ENCODE measurements at regions not wholly inside any gene's neighbourhood (a gene's known extent, or its start where the extent isn't known, plus 50 kb on each side); places are given as distances from the start of the nearest gene placed in this dataset.
"Not testable (repeated sequence)": the region's sequence is repeated elsewhere in the genome, so short reads cannot be mapped to it uniquely, and the experiment has no call there.

DNA sequence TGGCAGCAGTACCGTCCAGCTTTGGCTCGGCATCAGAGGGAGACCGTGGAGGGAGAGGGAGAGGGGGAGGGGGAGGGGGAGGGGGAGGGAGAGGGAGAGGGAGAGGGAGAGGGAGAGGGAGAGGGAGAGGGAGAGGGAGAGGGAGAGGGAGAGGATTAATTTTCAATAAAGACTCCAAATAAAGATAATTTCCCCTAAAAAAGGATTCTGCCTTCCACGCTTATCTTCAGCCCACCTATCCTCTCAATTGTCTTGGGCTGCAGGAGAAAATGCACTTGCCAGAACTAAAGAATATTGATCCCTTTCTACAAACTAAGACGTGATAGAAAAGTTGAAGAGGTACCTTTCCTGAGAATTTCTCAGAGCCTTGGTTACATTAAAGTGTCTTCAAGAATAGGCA lies 206.9 kb upstream of the CBLB start:
- not testable (repeated sequence) for H3K27ac ChIP-seq (ENCODE audit: low read length); H3K9me3 ChIP-seq (ENCODE audit: control insufficient read depth in 1 of 2, low read length in 2 of 2)

DNA sequence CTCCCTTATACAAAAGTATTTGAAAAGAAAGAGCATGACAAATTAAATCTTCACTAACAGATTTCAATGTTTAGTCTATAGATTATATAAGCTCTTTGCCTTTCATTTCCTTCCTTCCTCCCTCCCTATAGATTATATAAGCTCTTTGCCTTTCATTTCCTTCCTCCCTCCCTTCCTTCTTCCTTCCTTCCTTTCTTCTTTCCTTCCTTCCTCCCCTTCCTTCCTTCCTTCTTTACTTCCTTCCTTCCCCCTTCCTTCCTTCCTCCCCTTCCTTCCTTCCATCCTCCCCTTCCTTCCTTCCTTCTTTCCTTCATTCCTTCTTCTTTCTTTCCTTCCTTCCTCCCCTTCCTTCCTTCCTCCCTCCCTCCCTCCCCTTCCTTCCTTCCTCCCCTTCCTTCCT lies 209.8 kb upstream of the CBLB start:
- Histone ChIP-seq H3K4me3 (ENCODE audit: low read depth in 1 of 2, low read length in 2 of 2) (no peak overlapping the region), H3K4me1 (ENCODE audit: control insufficient read depth in 1 of 2, insufficient read depth in 2 of 2, low read length in 2 of 2) (no peaks in the 10 kb centered on the region), H3K36me3 (ENCODE audit: control insufficient read depth in 1 of 2, insufficient read depth in 2 of 2, low read length in 2 of 2) (no peaks in the 10 kb centered on the region), H3K27me3 (ENCODE audit: low read depth, low read length) (no peaks in the 10 kb centered on the region), H3K27ac (ENCODE audit: low read length) (no peak overlapping the region), H3K9me3 (ENCODE audit: control insufficient read depth in 1 of 2, low read length in 2 of 2) (no peaks in the 10 kb centered on the region)

More for the DNA sequence above, 206.9 kb upstream of the CBLB start:
- not testable (repeated sequence) for H3K4me1 ChIP-seq (ENCODE audit: control insufficient read depth in 1 of 2, insufficient read depth in 2 of 2, low read length in 2 of 2); H3K27me3 ChIP-seq (ENCODE audit: low read depth, low read length); H3K4me3 ChIP-seq (ENCODE audit: low read depth in 1 of 2, low read length in 2 of 2); H3K36me3 ChIP-seq (ENCODE audit: control insufficient read depth in 1 of 2, insufficient read depth in 2 of 2, low read length in 2 of 2)

DNA sequence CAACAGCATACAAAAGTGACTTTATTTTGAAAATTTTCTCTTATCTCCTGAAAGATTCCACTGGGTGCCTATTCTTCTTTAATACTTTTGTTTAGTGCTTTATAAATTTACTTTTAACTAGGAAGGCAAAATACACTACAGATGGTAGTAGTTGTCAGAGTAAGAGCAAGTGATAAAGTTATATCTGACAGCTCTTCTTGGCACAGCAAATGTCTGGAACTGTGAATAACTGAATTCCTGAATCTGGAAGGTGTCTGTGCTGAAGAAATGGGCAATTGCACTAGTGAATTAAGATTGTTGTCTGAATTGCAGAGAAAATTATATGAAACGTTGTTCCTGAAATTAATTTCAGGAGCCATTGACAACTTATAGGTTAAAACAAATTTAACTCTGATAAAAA lies 213.8 kb upstream of the CBLB start:
- Histone ChIP-seq H3K27me3 (ENCODE audit: low read depth, low read length) (no peaks in the 10 kb centered on the region), H3K9me3 (ENCODE audit: control insufficient read depth in 1 of 2, low read length in 2 of 2) (no peaks in the 10 kb centered on the region), H3K4me3 (ENCODE audit: low read depth in 1 of 2, low read length in 2 of 2) (no peak overlapping the region), H3K36me3 (ENCODE audit: control insufficient read depth in 1 of 2, insufficient read depth in 2 of 2, low read length in 2 of 2) (no peaks in the 10 kb centered on the region), H3K27ac (ENCODE audit: low read length) (no peak overlapping the region), H3K4me1 (ENCODE audit: control insufficient read depth in 1 of 2, insufficient read depth in 2 of 2, low read length in 2 of 2) (no peaks in the 10 kb centered on the region)

DNA sequence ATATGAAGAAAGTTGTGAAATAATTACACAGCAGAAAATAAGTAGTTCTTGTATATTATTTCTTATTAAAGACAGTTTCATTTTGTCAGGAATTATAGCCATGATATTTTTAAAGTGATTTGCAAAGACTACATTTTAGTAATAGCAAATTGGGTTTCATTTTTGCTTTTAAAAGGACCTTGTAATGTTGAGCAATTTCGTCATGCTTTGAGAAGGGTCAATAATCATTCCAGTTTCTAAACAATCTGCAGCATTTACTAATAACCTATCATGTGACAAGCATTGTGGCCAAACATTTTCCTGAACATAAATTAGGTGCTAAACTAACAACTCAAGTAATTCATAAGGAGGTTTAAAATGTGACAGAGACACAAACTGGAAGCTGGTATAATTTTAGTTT lies 214.4 kb upstream of the CBLB start:
- no peaks in the 10 kb centered on the region for H3K9me3 ChIP-seq (ENCODE audit: control insufficient read depth in 1 of 2, low read length in 2 of 2)
- H3K4me1 ChIP-seq (ENCODE audit: control insufficient read depth in 1 of 2, insufficient read depth in 2 of 2, low read length in 2 of 2), result no peaks in the 10 kb centered on the region
- no peak overlapping the region for H3K27ac ChIP-seq (ENCODE audit: low read length)
- H3K36me3 ChIP-seq (ENCODE audit: control insufficient read depth in 1 of 2, insufficient read depth in 2 of 2, low read length in 2 of 2), result no peaks in the 10 kb centered on the region
- H3K27me3 ChIP-seq (ENCODE audit: low read depth, low read length), result no peaks in the 10 kb centered on the region
- no peak overlapping the region for H3K4me3 ChIP-seq (ENCODE audit: low read depth in 1 of 2, low read length in 2 of 2)

DNA sequence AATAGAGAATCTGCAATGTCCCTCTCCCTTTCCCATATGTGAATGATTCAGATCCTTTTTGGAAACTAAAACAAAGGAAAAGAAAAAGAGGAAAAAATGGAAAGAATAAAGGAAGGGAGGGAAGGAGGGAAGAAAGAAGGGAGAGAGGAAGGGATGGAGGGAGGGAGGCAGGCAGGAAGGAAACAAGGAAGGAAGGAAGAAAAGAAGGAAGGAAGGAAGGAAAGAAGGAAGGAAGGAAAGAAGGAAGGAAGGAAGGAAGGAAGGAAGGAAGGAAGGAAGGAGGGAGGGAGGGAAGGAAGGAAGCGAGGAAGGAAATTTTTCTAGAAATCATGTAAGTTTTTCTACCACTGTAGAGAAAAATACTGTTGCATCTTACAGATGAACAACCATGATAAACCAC lies 215.0 kb upstream of the CBLB start:
- Histone ChIP-seq H3K4me1 (ENCODE audit: control insufficient read depth in 1 of 2, insufficient read depth in 2 of 2, low read length in 2 of 2) (no peaks in the 10 kb centered on the region), H3K36me3 (ENCODE audit: control insufficient read depth in 1 of 2, insufficient read depth in 2 of 2, low read length in 2 of 2) (no peaks in the 10 kb centered on the region), H3K27me3 (ENCODE audit: low read depth, low read length) (no peaks in the 10 kb centered on the region), H3K27ac (ENCODE audit: low read length) (no peak overlapping the region), H3K4me3 (ENCODE audit: low read depth in 1 of 2, low read length in 2 of 2) (no peak overlapping the region), H3K9me3 (ENCODE audit: control insufficient read depth in 1 of 2, low read length in 2 of 2) (no peaks in the 10 kb centered on the region)

DNA sequence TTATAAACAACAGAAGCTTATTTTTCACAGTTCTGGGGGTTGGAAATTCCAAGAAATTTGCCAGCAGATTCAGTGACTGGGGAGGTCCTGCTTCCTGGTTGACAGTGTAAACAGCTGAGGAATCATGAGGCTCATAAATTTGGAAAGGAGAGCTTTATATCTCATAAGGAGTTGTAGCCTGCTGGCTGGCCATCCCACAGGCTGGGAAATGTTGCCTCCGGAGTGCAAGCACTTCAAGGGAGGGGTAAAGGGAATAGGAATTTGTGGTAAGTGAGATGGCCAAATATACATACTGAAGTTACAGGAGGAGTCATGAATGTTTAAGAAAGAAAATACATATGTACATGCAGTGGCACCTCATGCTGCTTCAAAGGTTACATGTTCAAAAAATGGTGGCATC lies 217.2 kb upstream of the CBLB start:
- Histone ChIP-seq H3K27me3 (ENCODE audit: low read depth, low read length) (no peaks in the 10 kb centered on the region), H3K4me3 (ENCODE audit: low read depth in 1 of 2, low read length in 2 of 2) (no peak overlapping the region), H3K9me3 (ENCODE audit: control insufficient read depth in 1 of 2, low read length in 2 of 2) (no peaks in the 10 kb centered on the region), H3K4me1 (ENCODE audit: control insufficient read depth in 1 of 2, insufficient read depth in 2 of 2, low read length in 2 of 2) (no peaks in the 10 kb centered on the region), H3K27ac (ENCODE audit: low read length) (no peak overlapping the region), H3K36me3 (ENCODE audit: control insufficient read depth in 1 of 2, insufficient read depth in 2 of 2, low read length in 2 of 2) (no peaks in the 10 kb centered on the region)

DNA sequence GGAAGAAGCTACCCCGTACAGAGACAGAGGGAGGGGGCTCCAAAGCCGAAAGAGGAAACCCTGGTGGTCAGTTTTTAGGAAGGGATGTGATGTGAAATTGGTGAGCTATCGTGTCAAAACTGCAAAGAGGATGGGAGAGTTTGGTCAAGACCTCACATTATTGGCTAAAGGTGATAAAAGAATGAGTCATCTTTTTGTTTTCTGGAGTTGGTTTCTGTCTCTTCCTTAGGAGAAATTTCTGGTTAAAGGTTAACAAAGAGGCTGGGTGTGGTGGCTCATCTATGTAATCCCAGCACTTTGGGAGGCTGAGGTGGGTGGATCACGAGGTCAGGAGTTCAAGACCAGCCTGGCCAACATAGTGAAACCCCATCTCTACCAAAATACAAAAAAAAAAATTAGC lies 217.8 kb upstream of the CBLB start:
- Histone ChIP-seq H3K36me3 (ENCODE audit: control insufficient read depth in 1 of 2, insufficient read depth in 2 of 2, low read length in 2 of 2) (no peaks in the 10 kb centered on the region), H3K4me3 (ENCODE audit: low read depth in 1 of 2, low read length in 2 of 2) (no peak overlapping the region), H3K4me1 (ENCODE audit: control insufficient read depth in 1 of 2, insufficient read depth in 2 of 2, low read length in 2 of 2) (no peaks in the 10 kb centered on the region), H3K27me3 (ENCODE audit: low read depth, low read length) (no peaks in the 10 kb centered on the region), H3K27ac (ENCODE audit: low read length) (no peak overlapping the region), H3K9me3 (ENCODE audit: control insufficient read depth in 1 of 2, low read length in 2 of 2) (no peaks in the 10 kb centered on the region)

DNA sequence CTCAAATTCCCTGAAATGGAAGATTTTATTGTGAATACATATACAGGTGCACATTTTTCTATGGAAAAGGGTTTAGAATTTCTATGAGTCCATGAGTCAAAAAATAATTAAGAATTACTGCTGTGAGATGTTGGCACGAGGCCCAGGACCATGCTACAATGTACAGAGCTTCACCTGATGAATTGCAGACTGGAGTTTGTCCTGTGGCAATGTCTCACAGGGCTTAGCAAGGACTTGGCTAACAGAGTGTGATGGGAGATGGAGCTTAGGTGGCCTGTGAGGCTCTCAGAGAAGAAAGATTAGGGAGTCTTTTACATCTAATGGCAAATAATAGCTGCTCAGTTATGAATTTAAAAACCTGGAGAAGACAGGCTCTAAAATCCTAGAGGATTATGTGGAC lies 219.5 kb upstream of the CBLB start:
- H3K27me3 ChIP-seq (ENCODE audit: low read depth, low read length), result no peaks in the 10 kb centered on the region
- no peak overlapping the region for H3K27ac ChIP-seq (ENCODE audit: low read length)
- H3K36me3 ChIP-seq (ENCODE audit: control insufficient read depth in 1 of 2, insufficient read depth in 2 of 2, low read length in 2 of 2), result no peaks in the 10 kb centered on the region
- no peak overlapping the region for H3K4me3 ChIP-seq (ENCODE audit: low read depth in 1 of 2, low read length in 2 of 2)
- H3K9me3 ChIP-seq (ENCODE audit: control insufficient read depth in 1 of 2, low read length in 2 of 2), result no peaks in the 10 kb centered on the region
- H3K4me1 ChIP-seq (ENCODE audit: control insufficient read depth in 1 of 2, insufficient read depth in 2 of 2, low read length in 2 of 2), result no peaks in the 10 kb centered on the region

DNA sequence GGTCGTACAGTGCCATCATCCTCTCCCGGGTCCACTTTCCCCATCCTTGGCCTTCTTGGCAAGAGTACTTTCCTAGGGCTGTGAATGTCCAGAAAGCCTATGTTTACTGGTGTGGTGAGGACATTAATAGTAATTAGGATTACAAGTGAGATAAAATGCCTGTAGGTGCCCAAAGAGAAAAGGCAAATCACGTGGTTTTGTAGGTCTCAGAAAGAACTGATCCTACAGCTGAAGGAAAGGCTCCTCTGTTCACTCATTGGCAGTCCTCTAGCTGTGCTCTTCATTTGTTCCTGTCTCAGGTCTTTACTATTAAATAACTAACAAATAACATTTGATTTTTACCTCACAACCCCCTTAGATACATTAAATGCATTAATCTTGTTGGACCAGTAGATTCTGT lies 220.1 kb upstream of the CBLB start:
- Histone ChIP-seq H3K27me3 (ENCODE audit: low read depth, low read length) (no peaks in the 10 kb centered on the region), H3K9me3 (ENCODE audit: control insufficient read depth in 1 of 2, low read length in 2 of 2) (no peaks in the 10 kb centered on the region), H3K36me3 (ENCODE audit: control insufficient read depth in 1 of 2, insufficient read depth in 2 of 2, low read length in 2 of 2) (no peaks in the 10 kb centered on the region), H3K4me1 (ENCODE audit: control insufficient read depth in 1 of 2, insufficient read depth in 2 of 2, low read length in 2 of 2) (no peaks in the 10 kb centered on the region), H3K27ac (ENCODE audit: low read length) (no peak overlapping the region), H3K4me3 (ENCODE audit: low read depth in 1 of 2, low read length in 2 of 2) (no peak overlapping the region)

DNA sequence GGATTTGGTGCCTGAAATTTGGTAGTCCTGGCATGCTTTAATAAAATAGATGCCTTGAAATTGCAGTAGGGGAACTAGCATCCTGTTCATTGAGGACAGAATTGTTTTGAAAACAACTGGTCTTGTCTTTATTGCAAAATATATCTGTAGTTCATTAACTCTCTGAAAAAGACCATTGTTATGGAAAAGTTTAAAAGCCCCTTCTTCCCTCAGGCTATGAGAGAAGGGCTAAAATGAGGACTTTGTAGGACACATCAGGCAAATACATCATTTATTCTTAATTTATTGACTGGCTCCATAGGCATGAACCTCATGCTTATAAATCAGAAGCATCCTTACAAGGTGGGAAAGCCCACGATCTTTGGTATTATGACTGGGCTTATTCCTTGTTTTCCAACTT lies 221.0 kb upstream of the CBLB start:
- Histone ChIP-seq H3K4me3 (ENCODE audit: low read depth in 1 of 2, low read length in 2 of 2) (no peak overlapping the region), H3K4me1 (ENCODE audit: control insufficient read depth in 1 of 2, insufficient read depth in 2 of 2, low read length in 2 of 2) (no peaks in the 10 kb centered on the region), H3K36me3 (ENCODE audit: control insufficient read depth in 1 of 2, insufficient read depth in 2 of 2, low read length in 2 of 2) (no peaks in the 10 kb centered on the region), H3K27ac (ENCODE audit: low read length) (no peak overlapping the region), H3K27me3 (ENCODE audit: low read depth, low read length) (no peaks in the 10 kb centered on the region), H3K9me3 (ENCODE audit: control insufficient read depth in 1 of 2, low read length in 2 of 2) (no peaks in the 10 kb centered on the region)

DNA sequence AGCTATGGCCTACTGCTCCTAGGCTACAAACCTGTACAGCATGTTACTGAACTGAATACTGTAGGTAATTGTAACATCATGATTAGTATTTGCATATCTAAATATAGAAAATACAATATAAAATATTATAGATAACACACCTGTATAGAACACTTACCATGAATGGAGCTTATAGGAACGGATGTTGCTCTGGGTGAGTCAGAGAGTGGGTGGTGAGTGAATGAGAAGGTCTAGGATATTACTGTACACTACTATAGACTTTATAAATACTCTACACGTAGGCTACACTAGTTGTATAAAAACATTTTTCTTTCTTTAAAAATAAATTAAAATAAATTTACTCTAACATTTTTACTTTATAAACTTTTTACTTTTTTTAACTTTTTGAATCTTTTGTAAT lies 224.0 kb upstream of the CBLB start:
- Histone ChIP-seq H3K36me3 (ENCODE audit: control insufficient read depth in 1 of 2, insufficient read depth in 2 of 2, low read length in 2 of 2) (no peaks in the 10 kb centered on the region), H3K9me3 (ENCODE audit: control insufficient read depth in 1 of 2, low read length in 2 of 2) (no peaks in the 10 kb centered on the region), H3K4me3 (ENCODE audit: low read depth in 1 of 2, low read length in 2 of 2) (no peak overlapping the region), H3K4me1 (ENCODE audit: control insufficient read depth in 1 of 2, insufficient read depth in 2 of 2, low read length in 2 of 2) (no peaks in the 10 kb centered on the region), H3K27me3 (ENCODE audit: low read depth, low read length) (no peaks in the 10 kb centered on the region), H3K27ac (ENCODE audit: low read length) (no peak overlapping the region)

DNA sequence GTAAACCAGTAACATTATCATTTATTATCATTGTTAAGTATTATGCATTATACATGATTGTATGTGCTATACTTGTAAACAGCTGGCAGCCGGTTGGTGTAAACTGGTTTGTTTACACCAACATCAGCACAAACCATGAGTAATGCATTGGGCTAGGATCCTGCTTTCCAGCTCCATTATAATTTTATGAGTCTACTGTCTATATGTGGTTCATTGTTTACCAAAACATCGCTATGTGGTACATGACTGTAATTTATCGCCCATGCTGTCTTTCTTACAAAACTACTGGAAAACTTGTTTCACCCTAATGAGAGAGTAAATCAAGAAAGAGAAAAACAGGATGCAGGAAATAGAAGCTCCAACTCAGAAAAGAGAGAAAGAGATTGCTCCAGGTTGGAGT lies 224.8 kb upstream of the CBLB start:
- H3K36me3 ChIP-seq (ENCODE audit: control insufficient read depth in 1 of 2, insufficient read depth in 2 of 2, low read length in 2 of 2), result no peaks in the 10 kb centered on the region
- H3K4me3 ChIP-seq (ENCODE audit: low read depth in 1 of 2, low read length in 2 of 2), result no peak overlapping the region
- H3K9me3 ChIP-seq (ENCODE audit: control insufficient read depth in 1 of 2, low read length in 2 of 2), result peaks cover 0 to 2% of the 10 kb centered on the region in 2 donors
- no peak overlapping the region for H3K27ac ChIP-seq (ENCODE audit: low read length)
- H3K4me1 ChIP-seq (ENCODE audit: control insufficient read depth in 1 of 2, insufficient read depth in 2 of 2, low read length in 2 of 2), result no peaks in the 10 kb centered on the region
- no peaks in the 10 kb centered on the region for H3K27me3 ChIP-seq (ENCODE audit: low read depth, low read length)
